K562 (cell line): ENCODE measurements at regions not wholly inside any gene's neighbourhood (a gene's known extent, or its start where the extent isn't known, plus 50 kb on each side); places are given as distances from the start of the nearest gene placed in this dataset.

Source experiments
- ATAC-seq: fragments of 200-7000 bp; cut with Tn5 transposase; 3 replicates; pipeline ENCODE4 v1.9.1; 2020; ENCODE audit warnings: moderate library complexity
- BruUV-seq: library from RNA; stranded (reverse); fragments of 400-500 nt; replicated peaks from 2 replicates; lab custom pipeline; 2021; lab: Mats Ljungman, UMichigan
- CTCF ChIA-PET: fragments of 300-600 bp; formaldehyde crosslinking; extraction: SDS; loops from one replicate; lab custom pipeline; 2021; ENCODE audit warnings: low intra/inter-chr PET ratio; lab: Yijun Ruan, JAX
- POLR2A ChIA-PET: fragments of 300-600, 350-650 bp; sonication (Branson Sonifier 250); formaldehyde crosslinking; extraction: SDS; loops from one replicate; lab custom pipeline; 2021; ENCODE audit warnings: antibody characterized with exemption, inconsistent platforms; lab: Yijun Ruan, JAX
- DNase-seq, 4 experiments: peaks; one replicate each; pipeline versions ENCODE4 v3.0.0 to v3.0.0-alpha.2; 2011 to 2018; ENCODE audit warnings: low spot score in 3 of 4, mixed read lengths in 3 of 4; ENCODE audit errors: extremely low read depth in 1 of 4
- FAIRE-seq: peaks from 2 replicates; lab custom pipeline; 2011; peaks lifted over from hg19 to GRCh38; lab: Jason Lieb, UNC
- H2AFZ ChIP-seq: 2 replicates; pipeline ENCODE4 v1.6.0; 2011; ENCODE audit warnings: low read depth, low read length, control low read depth, inconsistent platforms
- H3K27ac ChIP-seq: fragments of 200-600 bp; 3 replicates; pipeline ENCODE4 v1.8.0; 2011; ENCODE audit warnings: low read depth, mild to moderate bottlenecking, control low read depth, inconsistent platforms, low read length, moderate library complexity, mixed read lengths; ENCODE audit errors: extremely low read depth
- H3K27me3 ChIP-seq, 2 experiments: fragments of 300-600 bp in 1 of 2; 2 replicates in 1 of 2; 3 replicates in 1 of 2; pipeline versions ENCODE4 v1.6.0 to v1.8.0; 2011; ENCODE audit warnings: inconsistent platforms in 2 of 2, low read length in 2 of 2, mild to moderate bottlenecking in 1 of 2, mixed read lengths in 1 of 2, moderate library complexity in 1 of 2; ENCODE audit not compliant: control insufficient read depth in 2 of 2, insufficient read depth in 2 of 2
- H3K36me3 ChIP-seq: fragments of 300-600 bp; 3 replicates; pipeline ENCODE4 v1.8.0; 2011; ENCODE audit warnings: mild to moderate bottlenecking, low read length, inconsistent platforms; ENCODE audit not compliant: control insufficient read depth, insufficient read depth
- H3K4me1 ChIP-seq, 2 experiments: fragments of 200-600 bp in 1 of 2; replicated peaks in 1 of 2; 2 replicates in 1 of 2; 3 replicates in 1 of 2; pipeline versions ENCODE4 v1.5.1 to v1.8.0; 2011; ENCODE audit warnings: inconsistent platforms in 2 of 2, low read length in 2 of 2, mild to moderate bottlenecking in 1 of 2, mixed read lengths in 1 of 2, moderate library complexity in 1 of 2; ENCODE audit not compliant: control insufficient read depth in 2 of 2, insufficient read depth in 2 of 2
- H3K4me2 ChIP-seq: 2 replicates; pipeline ENCODE4 v1.6.1; 2011; ENCODE audit warnings: low read length, control low read depth, inconsistent platforms, mixed read lengths; ENCODE audit not compliant: insufficient read depth
- H3K4me3 ChIP-seq: fragments of 200-600 bp; sonication (generic), shearing (Covaris generic); 2 replicates; pipeline ENCODE4 v1.5.1; 2016; ENCODE audit warnings: control low read depth, inconsistent platforms
- H3K79me2 ChIP-seq: fragments of 200-600 bp; 3 replicates; pipeline ENCODE4 v1.8.0; 2011; ENCODE audit warnings: low read length, inconsistent platforms; ENCODE audit not compliant: control insufficient read depth, insufficient read depth
- H3K9ac ChIP-seq, 2 experiments: 2 replicates each; pipeline versions ENCODE4 v1.6.0 to v1.6.1; 2011; ENCODE audit warnings: low read depth in 2 of 2, low read length in 2 of 2, control low read depth in 1 of 2, inconsistent platforms in 1 of 2, mild to moderate bottlenecking in 1 of 2, mixed read lengths in 1 of 2; ENCODE audit not compliant: insufficient read depth in 1 of 2
- H3K9me1 ChIP-seq: one replicate; pipeline ENCODE4 v1.6.0; 2011; ENCODE audit warnings: inconsistent platforms, mild to moderate bottlenecking, low read length, moderate library complexity; ENCODE audit not compliant: control insufficient read depth, insufficient read depth
- H3K9me3 ChIP-seq: replicated peaks from 2 replicates; pipeline ENCODE4 v1.5.1; 2011; ENCODE audit warnings: low read depth, low read length, inconsistent platforms; ENCODE audit not compliant: control insufficient read depth, insufficient read depth
- H4K20me1 ChIP-seq: replicated peaks from 2 replicates; pipeline ENCODE4 v1.6.1; 2011; ENCODE audit warnings: low read length, inconsistent platforms, mixed read lengths; ENCODE audit not compliant: control insufficient read depth, insufficient read depth
- ADNP ChIP-seq: fragments of 200-800 bp; sonication (Bioruptor generic); IDR thresholded peaks from 2 replicates; pipeline ENCODE4 v1.6.1; 2016; ENCODE audit warnings: missing genetic modification characterization, missing compliant biosample characterization
- ATF1 ChIP-seq, 2 experiments: fragments of 450-650 bp in 1 of 2; IDR thresholded peaks; 2 replicates each; pipeline ENCODE4 v1.6.1; 2016; ENCODE audit warnings: missing compliant biosample characterization in 1 of 2, missing genetic modification characterization in 1 of 2
- C11orf30 ChIP-seq: fragments of 450-650 bp; IDR thresholded peaks from 2 replicates; pipeline ENCODE4 v1.6.1; 2016; ENCODE audit warnings: low read depth, mild to moderate bottlenecking
- CHD4 ChIP-seq: fragments of 200-600 bp; sonication (generic); IDR thresholded peaks from 3 replicates; pipeline ENCODE4 v1.6.1; 2012; ENCODE audit warnings: low read depth, mild to moderate bottlenecking, mixed read lengths, low read length, inconsistent platforms; ENCODE audit not compliant: insufficient read depth, insufficient replicate concordance, poor library complexity, severe bottlenecking
- NR4A1 ChIP-seq, 2 experiments: fragments of 250-450 bp in 1 of 2; fragments of 450-650 bp in 1 of 2; sonication (Bioruptor Pico) in 1 of 2; IDR thresholded peaks; 2 replicates each; pipeline versions ENCODE4 v1.4.0 to v1.6.1; 2016 to 2020; ENCODE audit warnings: mild to moderate bottlenecking in 2 of 2, missing compliant biosample characterization in 1 of 2, missing genetic modification characterization in 1 of 2, moderate library complexity in 1 of 2
- PHF8 ChIP-seq: fragments of 200-600 bp; sonication (generic); IDR thresholded peaks from 2 replicates; pipeline ENCODE4 v1.6.1; 2012; ENCODE audit warnings: mixed run types, mild to moderate bottlenecking, inconsistent platforms, low read length, moderate library complexity, borderline replicate concordance
- POLR2AphosphoS5 ChIP-seq: IDR thresholded peaks from 2 replicates; pipeline ENCODE4 v1.6.1; 2011; ENCODE audit warnings: mild to moderate bottlenecking, low read depth, low read length, moderate library complexity; ENCODE audit not compliant: control insufficient read depth, insufficient read depth
- SAFB ChIP-seq: fragments of 200-400 bp; formaldehyde crosslinking; IDR thresholded peaks from 2 replicates; pipeline ENCODE4 v1.6.1; 2017; ENCODE audit warnings: low read depth, low read length, borderline replicate concordance
- SLC30A9 ChIP-seq: fragments of 250-450 bp; sonication (Bioruptor Pico); IDR thresholded peaks from 2 replicates; pipeline ENCODE4 v1.8.0; 2022; ENCODE audit warnings: mild to moderate bottlenecking, moderate library complexity
- SRSF1 ChIP-seq: fragments of 200-400 bp; formaldehyde crosslinking; IDR thresholded peaks from 2 replicates; pipeline ENCODE4 v1.6.1; 2017; ENCODE audit warnings: mild to moderate bottlenecking, low read depth, low read length, moderate library complexity
- TCF7L2 ChIP-seq: fragments of 150-350 bp; IDR thresholded peaks from 2 replicates; pipeline ENCODE4 v1.6.1; 2016; ENCODE audit warnings: low read depth, mild to moderate bottlenecking, low read length, moderate library complexity
- U2AF1 ChIP-seq: fragments of 200-400 bp; formaldehyde crosslinking; optimal IDR thresholded peaks from 2 replicates; pipeline ENCODE3; 2017; ENCODE audit warnings: mild to moderate bottlenecking, low read depth, low read length, moderate library complexity
- U2AF2 ChIP-seq: fragments of 200-400 bp; formaldehyde crosslinking; optimal IDR thresholded peaks from 2 replicates; pipeline ENCODE3; 2017; ENCODE audit warnings: low read depth, mild to moderate bottlenecking, low read length
- ZFP1 ChIP-seq: fragments of 450-650 bp; formaldehyde crosslinking; IDR thresholded peaks from 2 replicates; pipeline ENCODE4 v1.4.0; 2020; ENCODE audit warnings: mild to moderate bottlenecking, mixed read lengths
- ZNF274 ChIP-seq: IDR thresholded peaks from 2 replicates; pipeline ENCODE4 v1.6.1; 2011; ENCODE audit warnings: low read depth, mild to moderate bottlenecking, low read length, moderate library complexity, borderline replicate concordance
- WGBS: fragments of 100-300 bp; shearing (Covaris generic); methylation state at CpG from one replicate; pipeline ENCODE4 v1.1.6; 2016; ENCODE audit warnings: low coverage, mixed read lengths; ENCODE audit not compliant: insufficient coverage; ENCODE audit errors: missing lambda C conversion rate; 5-methylcytosine and 5-hydroxymethylcytosine counted together
- in situ Hi-C: fragments of 300-500 bp; cut with MboI; formaldehyde crosslinking; loops from 4 replicates; pipeline ENCODE4 v1.15.0; 2018; ENCODE audit warnings: inconsistent platforms, mixed read lengths
- intact Hi-C: fragments of 100-400 bp; cut with micrococcal nuclease; formaldehyde crosslinking; loops from 2 replicates; pipeline ENCODE4 v1.14.2; 2022
- TF ChIP-seq, protein P1 (sequence below): sonication (generic); formaldehyde crosslinking; IDR thresholded peaks from 2 replicates; pipeline ENCODE4 v1.8.1; 2023; ENCODE audit warnings: mild to moderate bottlenecking, missing genetic modification reagents
- TF ChIP-seq, protein P2 (sequence below): sonication (generic); formaldehyde crosslinking; IDR thresholded peaks from 2 replicates; pipeline ENCODE4 v1.8.0; 2022; ENCODE audit warnings: mild to moderate bottlenecking, missing genetic modification reagents, borderline replicate concordance
- TF ChIP-seq, protein P3 (sequence below): fragments of 450-650 bp; IDR thresholded peaks from 2 replicates; pipeline ENCODE4 v1.6.1; 2017; ENCODE audit warnings: mild to moderate bottlenecking, moderate library complexity

DNA sequence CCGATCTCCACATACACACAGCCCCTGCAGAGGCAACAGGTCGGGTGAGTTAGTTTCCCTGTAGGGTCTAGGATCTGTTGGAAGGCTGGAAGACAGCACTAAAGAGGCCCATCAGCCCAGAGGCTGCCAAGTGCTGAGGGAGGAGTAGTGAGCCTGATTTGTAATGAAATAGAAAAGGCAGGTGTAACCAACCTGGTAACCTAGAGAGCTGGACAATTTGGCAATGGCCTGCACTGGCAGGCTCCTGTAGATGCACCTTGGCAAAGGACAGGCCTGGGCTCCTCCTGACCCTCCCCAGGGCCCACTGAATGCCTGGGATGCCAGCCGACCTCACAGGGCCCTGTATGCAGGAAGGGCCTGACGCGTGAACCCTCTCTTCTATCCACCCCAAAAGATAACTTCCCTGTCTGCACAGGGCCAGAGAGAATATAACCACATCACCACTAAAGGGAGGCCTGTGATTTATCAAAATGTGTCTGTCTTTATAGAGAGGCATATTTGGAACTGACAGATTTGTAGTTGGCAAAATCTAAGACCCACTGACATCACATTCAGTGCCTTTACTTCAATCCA, 225.1 kb upstream of the CHRNA7 start:
- CTCF ChIA-PET = no interaction called here
- no peaks in the 10 kb centered on the region for H3K36me3 ChIP-seq
- no peaks in the 10 kb centered on the region for H3K9me1 ChIP-seq
- TF ChIP-seq ADNP (no peak), POLR2AphosphoS5 (no peak), TCF7L2 (no peak), U2AF1 (no peak), ZFP1 (CRISPR knock-in tag) (no peak), SAFB (no peak), ATF1 (CRISPR knock-in tag; IDR thresholded peaks at IDR 0.05) (no peak), ATF1 (tag; IDR thresholded peaks at IDR 0.05) (no peak), SRSF1 (no peak), U2AF2 (no peak), CHD4 (no peak), PHF8 (no peak), ZNF274 (no peak), C11orf30 (no peak), SLC30A9 (CRISPR knock-in tag) (no peak), NR4A1 (CRISPR knock-in tag; IDR thresholded peaks at IDR 0.05) (no peak), NR4A1 (tag; IDR thresholded peaks at IDR 0.05) (no peak)
- TF ChIP-seq, protein P1, sequence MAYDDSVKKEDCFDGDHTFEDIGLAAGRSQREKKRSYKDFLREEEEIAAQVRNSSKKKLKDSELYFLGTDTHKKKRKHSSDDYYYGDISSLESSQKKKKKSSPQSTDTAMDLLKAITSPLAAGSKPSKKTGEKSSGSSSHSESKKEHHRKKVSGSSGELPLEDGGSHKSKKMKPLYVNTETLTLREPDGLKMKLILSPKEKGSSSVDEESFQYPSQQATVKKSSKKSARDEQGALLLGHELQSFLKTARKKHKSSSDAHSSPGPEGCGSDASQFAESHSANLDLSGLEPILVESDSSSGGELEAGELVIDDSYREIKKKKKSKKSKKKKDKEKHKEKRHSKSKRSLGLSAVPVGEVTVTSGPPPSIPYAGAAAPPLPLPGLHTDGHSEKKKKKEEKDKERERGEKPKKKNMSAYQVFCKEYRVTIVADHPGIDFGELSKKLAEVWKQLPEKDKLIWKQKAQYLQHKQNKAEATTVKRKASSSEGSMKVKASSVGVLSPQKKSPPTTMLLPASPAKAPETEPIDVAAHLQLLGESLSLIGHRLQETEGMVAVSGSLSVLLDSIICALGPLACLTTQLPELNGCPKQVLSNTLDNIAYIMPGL (CRISPR knock-in tag) = no peak
- TF ChIP-seq, protein P2, sequence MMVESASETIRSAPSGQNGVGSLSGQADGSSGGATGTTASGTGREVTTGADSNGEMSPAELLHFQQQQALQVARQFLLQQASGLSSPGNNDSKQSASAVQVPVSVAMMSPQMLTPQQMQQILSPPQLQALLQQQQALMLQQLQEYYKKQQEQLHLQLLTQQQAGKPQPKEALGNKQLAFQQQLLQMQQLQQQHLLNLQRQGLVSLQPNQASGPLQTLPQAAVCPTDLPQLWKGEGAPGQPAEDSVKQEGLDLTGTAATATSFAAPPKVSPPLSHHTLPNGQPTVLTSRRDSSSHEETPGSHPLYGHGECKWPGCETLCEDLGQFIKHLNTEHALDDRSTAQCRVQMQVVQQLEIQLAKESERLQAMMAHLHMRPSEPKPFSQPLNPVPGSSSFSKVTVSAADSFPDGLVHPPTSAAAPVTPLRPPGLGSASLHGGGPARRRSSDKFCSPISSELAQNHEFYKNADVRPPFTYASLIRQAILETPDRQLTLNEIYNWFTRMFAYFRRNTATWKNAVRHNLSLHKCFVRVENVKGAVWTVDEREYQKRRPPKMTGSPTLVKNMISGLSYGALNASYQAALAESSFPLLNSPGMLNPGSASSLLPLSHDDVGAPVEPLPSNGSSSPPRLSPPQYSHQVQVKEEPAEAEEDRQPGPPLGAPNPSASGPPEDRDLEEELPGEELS (CRISPR knock-in tag) = no peak
- TF ChIP-seq, protein P3, sequence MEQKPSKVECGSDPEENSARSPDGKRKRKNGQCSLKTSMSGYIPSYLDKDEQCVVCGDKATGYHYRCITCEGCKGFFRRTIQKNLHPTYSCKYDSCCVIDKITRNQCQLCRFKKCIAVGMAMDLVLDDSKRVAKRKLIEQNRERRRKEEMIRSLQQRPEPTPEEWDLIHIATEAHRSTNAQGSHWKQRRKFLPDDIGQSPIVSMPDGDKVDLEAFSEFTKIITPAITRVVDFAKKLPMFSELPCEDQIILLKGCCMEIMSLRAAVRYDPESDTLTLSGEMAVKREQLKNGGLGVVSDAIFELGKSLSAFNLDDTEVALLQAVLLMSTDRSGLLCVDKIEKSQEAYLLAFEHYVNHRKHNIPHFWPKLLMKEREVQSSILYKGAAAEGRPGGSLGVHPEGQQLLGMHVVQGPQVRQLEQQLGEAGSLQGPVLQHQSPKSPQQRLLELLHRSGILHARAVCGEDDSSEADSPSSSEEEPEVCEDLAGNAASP = no peak
- no peaks in the 10 kb centered on the region for H3K27me3 ChIP-seq
- intact Hi-C loops = no loop called here
- POLR2A ChIA-PET = no interaction called here
- DNase-seq (no peak), ATAC-seq (no peak), FAIRE-seq (no peak)
- no peak overlapping the region for H3K27ac ChIP-seq
- 2% methylated on average over 5 of the region's 5 CpGs for WGBS
- BruUV-seq = no TSS peak
- H3K4me1 ChIP-seq = no peaks in the 10 kb centered on the region
- no peak overlapping the region for H3K9ac ChIP-seq
- H3K4me2 ChIP-seq = no peak overlapping the region
- H3K79me2 ChIP-seq = no peaks in the 10 kb centered on the region
- H2AFZ ChIP-seq = no peak overlapping the region
- in situ Hi-C loops = no loop called here
- no peak overlapping the region for H3K4me3 ChIP-seq
- no peaks in the 10 kb centered on the region for H3K9me3 ChIP-seq
- H4K20me1 ChIP-seq = no peaks in the 10 kb centered on the region; the same call in 1 of the 2 replicates
